ENCODE measurements at regions not wholly inside any gene's neighbourhood (a gene's known extent, or its start where the extent isn't known, plus 50 kb on each side); places are given as distances from the start of the nearest gene placed in this dataset.
A peak's percentile ranks its signal among the peaks of the same experiment; 100 is the strongest.

DNA sequence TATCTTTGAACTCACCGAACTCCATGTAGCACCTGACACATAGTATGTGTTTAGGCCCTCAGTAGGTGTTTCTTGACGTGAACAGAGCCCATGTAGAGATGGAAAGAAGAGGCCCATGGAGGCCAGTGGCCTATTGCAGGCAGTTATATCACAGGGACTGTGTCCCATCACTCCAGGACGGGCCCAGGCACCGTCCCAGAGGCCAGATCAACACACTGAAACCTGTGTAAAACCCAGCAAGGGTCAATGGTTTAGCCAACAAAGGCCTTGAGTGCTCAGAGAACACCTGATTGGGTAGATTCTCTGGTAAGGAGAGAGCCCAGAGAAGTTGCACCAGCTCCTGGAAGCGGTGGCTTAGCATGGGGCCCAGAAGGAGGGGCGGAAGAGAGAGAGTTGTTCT lies 82.8 kb downstream of the INHBB start:
- DNase-seq, result no peak

DNA sequence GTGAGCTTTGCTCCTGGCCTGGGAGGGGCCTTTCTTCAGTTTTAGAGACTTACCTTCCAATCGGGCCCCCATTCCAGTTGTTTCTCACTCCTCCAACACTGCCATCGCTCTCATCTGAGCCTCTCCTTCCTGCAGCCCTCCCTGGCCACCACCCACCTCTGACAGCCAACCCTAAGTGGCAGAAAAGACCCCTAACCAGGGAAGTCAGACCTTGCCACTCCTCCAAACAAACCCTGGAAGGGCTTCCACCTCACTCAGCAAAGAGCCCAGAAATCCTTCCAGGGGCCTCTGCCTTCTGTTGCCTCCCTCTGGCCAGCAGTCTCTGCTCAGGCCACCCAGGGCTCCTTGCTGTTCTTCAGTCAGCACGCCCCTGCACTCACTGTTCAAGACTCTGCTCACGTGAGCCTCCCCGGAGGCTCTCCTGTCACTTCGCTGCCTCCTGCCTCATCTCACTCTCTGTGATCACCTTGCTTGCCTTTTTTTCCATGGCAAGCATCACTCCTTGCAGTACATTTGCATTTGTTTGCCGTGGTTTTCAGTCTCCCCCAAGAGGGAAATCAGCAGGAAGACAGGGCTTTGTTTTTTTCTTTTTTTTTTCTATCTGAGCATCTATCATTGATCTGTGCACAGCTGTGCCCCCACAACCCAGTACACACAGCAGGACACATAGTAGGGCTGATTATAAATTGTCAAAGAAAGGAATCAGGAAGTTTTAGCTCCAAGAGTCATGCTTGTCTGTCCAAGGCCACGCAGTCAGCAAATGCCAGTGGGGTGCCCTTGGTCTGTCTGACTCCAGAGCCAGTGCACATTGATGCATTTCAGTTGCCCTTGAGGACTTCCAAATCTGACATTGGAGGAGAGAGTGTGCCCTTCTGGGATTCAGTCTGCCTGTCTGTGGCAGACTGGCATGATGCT lies 83.9 kb downstream of the INHBB start:
- DNase-seq, result no peak

DNA sequence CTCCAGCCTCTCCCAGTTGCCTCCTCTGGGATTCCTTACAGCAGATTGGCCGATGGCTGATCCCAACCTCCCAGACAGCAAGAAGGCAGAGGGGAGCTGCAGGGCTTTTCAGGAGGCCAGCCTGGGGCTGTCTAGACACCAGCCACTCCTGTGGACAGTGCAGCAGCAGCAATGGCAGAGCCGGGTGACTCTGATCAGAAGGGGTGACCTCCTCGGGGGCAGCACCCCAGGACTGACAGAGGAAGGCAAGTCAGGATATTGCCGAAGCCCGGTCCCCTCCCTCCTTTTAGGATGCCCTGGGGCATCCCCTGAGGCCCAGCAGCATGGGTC lies 84.5 kb downstream of the INHBB start:
- DNase-seq, result no peak

DNA sequence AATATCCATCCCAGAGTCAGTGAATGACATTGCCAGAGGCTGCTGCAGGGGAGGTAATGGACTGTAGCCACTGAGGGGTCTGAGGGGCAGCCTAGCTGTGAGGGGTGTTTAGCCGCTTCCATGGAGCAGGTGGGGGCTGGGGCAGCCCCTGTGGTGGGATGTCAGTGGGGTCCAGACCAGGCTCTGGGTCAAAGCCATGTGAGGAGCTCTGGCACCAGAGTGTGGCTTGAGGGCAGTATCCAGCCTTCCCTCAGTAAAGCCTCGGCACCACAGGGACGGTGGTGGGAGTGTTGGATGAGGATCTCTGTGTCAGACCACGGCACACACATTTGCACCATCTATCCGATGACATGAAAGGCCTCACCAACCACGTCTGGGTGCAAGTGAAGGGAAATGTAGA lies 85.0 kb downstream of the INHBB start:
- DNase-seq, result no peak

DNA sequence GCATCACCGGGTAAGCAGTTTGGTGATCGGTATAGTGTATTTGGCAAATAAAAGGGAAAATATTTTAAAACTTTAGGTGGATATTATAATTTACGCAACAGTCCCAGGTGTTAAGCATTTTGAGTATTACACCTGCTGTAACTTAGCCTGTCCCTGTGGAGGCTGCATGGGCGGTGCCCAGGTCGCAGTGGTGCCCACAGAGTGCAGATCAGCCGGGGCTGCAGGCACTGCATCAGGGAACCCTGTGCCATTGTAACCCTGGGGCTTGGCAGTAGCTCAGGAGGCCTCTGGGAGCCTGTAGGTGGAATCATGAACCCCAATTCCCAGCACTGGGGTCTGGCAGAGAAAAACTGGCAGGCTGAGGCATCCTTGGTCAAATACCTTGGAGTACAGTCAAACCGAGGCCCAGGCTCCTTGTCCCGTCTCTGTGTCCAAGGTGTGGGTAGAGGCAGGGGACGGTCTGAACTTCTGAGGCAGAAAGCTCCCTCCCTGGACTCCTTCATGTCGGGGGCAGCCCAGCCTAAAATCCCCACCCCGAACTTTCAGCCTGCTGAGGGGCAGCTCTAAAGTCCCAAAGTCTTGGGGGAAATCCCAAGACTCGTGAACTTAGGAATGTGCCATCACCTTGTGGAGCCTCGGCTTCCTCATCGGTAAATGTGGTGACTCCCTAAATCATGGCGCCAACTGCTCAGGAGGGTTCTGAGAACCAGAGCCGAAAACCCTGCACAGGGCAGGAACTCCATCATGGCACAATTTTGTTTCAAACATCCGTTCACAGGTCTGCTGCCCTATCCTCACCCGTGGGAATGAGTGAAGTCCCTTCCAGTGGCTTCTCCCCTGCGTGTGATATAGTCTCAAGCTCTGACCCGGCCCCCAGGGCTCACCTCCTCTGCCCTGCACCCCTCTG lies 85.7 kb downstream of the INHBB start:
- DNase-seq, result no peak

DNA sequence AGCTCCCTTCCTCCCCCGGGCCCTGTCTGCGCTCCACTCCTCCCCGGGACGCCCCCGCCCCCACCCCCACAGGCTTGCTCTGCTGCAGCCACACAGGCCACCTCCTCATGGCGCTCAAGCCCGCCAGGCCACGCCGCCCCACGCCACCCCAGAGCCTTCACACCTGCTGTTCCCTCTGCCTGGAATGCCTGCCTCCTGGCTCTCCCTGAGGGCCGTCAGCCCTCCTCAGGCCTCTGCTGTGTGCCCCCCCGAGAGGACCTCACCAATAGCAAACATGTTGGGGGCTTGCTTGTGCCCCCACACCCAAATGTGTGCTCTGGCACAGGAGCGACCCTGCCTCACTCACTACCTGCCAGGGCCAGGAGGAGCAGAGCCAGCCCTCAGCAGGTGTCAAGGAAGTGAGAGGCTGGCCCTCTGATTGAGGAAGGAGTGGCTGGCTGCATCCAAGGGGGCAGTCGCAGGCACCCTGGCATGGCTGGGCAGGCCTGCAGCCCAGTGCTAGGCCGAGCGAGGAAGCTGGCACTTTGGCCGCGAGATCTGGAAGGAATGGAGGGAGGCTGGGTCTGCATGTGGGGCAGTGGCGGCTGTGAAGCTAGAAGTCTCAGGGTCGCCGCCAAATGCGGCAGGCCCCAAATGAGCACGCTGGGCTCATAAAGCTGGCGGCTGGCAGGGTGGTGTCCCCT lies 86.5 kb downstream of the INHBB start:
- DNase-seq, result no peak

DNA sequence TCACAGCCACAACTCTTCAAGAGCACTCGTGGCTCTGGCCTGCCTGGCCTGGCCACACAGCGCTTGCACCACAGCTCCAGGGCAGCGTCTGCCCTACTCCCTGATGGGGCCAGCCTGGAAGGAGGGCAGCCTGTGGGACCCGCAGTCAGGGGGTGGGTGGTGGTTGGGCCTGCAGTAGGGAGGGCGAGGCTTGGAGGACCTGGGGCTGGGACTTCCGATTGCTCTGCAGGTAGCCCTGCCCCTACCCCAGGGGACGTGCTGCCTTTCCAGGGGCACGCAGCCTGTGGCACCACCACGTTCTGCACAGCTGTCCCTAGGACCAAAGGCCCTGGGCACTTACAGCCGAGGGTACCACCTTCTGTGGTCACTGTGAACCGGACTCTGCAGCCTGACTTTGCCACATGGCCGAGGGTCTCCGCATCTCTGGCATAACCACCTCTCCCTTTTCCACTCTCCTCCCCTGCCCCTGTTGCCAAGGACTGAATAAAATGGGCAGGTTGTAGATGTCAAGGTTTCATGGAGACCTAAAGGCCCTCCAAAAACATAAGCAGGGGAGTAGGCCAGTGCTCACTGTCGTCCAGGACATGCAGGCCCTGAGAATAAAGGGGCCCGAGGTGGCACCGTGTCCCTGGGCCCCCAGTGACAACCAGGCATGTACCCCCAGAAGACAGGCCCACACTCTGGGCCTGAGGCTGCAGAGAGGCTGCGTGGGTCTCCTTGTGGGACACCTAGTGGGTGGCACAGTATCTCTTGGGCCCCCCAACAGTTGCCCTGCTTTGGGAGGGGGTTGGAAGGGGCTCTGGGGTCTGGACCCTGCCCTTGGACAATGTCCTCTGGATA lies 87.3 kb downstream of the INHBB start:
- DNase-seq, result no peak

DNA sequence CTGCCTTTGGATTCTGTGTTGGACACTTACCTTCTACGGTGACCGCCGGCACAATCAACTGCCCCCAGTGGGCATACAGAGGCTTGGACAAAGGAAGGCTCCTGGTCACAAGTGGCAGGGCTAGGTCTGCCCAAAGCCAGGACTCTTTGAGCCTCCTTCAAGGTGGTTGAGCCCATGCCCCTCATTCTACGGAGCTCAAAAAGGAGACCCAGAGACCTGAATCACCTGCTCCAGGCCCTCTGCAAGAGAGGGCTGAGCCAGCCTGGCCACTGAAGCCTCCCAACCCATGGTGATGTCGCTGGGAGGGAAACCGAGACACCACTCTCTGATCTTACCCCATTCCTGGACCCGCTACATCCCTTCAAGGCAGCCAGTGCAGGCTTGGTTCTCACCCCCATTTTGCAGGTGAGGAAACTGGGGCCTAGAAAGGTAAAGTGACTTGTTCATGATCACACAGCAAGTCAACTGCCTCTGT lies 87.9 kb downstream of the INHBB start:
- no peak for DNase-seq

DNA sequence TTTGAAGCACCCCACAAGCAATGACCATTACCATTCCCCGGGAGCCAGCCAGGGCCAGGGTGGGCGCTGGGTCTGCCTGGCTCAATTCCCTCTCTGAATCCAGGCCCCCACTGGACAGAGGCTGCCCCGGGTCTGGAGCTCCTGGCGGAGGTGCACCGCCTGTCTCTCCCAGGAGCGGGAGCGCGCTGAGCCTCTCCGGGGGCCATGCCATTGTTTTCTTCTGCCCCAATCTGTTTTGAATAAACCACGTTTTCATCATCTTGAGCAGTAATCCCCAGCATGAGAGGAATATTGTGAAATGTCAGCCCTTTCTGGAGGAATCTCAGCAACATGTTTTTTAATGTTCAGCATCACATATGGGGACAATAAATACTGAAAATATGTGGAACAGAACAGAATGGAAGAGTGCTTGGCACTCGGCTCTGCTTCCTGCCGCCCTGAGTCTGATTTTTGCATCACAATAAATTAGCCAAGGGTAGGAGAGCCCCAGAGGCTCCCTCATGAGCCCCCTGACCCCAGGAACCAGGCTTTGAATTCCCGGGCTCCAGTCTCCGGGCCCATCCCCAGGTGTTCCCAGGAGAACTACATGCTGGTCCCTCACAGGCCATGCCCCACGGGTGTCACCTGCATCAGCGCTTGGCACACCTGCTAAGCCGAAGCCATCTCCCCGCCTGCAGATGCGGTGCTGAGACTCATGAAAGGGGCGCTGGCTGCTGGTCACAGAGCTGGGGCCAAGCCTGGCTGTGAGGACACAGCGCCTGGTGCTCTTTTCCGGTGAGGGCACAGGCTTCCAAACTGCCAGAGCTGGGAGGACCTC lies 88.8 kb downstream of the INHBB start:
- peak; percentile 59 for DNase-seq

DNA sequence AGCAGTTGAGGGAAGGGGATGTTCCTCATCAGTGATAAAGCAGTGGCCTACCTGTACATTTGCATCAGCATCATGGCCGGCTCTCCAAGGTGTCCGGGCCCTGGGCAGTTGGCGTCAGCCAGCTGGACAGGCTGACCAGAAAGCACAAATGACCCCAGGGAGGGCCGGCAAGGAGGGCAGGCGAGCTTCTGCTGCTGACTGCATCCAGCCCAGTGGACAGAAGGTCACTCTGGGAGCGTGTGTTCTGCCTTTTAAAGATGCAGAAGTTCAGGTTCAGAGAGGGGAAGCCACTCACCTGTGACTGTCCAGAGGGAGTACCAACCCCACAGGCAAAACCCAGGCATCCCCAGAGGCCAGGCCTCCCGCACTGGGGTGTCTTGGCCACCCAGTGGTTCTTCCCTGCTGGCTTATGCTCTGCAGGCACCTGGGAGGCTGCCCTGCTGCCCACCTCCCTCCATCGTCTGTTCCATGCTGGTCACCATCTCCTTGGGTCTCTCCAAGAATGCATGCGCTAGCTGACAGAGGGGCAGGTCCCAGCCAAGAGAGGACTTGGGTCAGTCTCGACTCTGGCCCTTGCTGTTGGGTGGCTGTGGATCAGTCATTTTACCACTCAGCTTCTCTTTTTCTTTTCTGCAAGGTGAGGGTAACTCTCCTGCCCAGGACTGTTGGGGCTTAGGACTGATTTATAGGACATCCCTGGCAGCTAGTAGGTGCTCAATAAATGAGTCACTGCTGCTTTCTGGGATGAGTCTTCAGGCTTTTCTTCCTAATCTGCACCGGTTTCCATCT lies 89.9 kb downstream of the INHBB start:
- no peak for DNase-seq

DNA sequence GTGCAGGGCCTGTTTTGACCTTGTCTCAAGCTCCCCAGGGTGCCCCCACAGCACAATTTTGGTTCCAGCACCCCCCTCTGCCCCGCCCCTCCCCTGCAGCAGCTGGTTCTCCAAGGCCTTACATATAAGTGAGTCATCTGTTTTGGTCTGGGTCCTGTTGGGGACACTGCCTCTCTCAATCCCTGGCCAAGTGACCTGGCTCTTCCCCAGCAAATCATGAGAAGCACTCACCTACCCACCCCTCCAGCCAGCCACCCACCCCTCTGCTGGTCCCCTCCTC lies 90.5 kb downstream of the INHBB start:
- DNase-seq, result no peak

DNA sequence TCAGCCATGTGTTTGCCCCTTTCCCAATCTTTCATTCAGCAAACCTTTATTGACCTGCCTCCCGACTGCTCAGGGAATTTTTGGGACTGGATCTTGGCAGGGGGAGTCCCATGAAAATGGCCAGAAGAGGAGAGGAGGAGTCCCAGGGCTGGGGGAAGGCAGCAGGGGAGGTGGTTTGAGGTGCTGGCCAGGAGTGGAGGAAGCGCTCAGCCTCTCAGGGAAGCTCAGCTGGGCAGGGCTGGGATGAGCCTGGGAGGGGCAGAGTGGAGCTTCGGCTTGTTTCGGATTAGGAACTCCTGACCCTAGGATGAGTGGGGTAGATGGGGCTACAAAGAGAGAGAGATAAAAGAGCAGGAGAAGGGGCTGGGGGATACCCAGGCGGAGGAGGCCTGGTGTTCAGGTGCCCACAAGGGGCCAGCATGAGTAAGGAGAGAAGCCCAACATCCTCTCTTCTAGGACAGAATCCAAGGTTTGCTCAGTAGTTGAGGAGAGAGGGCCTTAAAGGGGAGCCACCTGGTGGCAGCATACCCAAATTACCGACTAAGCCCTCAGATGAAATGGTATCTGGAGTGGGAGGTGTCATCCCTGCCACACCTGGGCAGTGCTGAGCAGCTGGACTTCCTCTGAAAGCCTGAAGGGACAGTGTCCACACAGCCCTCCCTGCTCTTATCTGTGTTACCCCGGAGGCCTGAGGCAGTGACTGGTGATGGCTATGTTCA lies 91.1 kb downstream of the INHBB start:
- peak; percentile 20 for DNase-seq

DNA sequence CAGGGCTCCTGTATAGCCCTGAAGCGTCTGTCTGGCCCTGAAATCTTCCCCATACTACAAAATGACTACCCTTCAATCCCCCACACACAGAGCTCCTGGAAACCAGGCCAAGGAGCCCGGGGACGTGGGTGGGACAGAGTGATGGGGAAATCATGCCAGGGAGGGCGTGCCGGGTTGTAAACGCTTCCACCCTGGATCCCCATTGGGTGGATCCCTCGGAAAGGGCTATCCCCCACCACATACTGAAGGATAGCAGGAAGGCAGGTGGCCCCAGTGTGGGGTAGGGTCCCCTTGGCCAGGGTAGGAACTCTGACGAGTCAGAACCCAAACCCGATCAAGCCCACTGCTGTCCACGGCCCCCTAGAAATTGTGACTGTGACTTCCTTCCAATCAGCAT lies 91.7 kb downstream of the INHBB start:
- no peak for DNase-seq

DNA sequence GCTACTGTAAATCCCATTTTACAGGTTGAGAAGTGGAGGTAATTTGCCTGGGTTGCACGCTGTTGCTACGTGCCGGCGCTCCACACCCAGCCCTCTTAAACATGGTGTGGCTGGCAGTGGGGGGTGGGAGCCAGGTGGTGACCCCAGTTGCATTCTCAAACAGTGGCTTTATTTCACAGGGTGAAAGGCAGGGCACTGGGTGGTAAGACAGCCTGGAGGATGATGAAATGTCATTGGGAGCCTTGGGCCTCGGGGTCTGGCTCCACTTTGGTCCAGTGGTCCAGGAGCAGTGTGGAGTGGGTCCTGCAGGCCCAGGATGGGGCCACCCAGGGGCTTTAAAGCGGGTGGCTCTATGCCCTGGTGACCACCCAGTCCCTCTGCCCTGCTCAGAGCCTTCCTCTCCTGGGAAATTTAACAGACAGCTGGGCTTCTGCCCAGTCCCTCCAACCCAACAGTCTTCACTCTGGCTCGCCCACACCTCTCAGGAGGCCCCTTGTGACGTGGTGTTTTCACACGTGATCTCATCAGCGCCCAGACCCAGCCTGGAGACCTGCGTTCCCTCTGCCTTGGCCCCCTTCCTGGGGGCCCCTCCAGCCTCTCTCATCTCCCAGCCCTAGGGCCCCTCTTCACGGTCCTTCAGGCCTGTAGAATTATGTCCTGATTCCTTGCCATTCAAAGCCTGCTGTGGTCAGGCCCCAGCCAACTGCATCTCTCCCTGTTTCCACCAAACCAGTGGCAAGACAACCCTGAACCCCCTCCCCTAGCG lies 92.5 kb downstream of the INHBB start:
- no peak for DNase-seq

DNA sequence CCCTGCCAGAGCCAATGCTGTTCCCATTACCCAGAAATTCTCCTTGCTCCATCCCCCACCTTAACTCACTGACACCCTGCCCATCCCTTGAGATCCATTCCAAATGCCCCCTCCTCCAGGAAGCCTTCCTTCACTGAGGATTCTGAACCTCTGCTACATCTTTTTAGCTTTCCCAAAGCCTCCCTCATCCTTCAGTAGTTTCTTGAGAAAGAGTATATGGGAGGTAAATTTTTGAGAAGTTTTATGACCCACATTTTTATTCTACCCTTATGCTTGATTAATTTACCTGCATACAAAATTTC lies 93.1 kb downstream of the INHBB start:
- DNase-seq, result no peak

DNA sequence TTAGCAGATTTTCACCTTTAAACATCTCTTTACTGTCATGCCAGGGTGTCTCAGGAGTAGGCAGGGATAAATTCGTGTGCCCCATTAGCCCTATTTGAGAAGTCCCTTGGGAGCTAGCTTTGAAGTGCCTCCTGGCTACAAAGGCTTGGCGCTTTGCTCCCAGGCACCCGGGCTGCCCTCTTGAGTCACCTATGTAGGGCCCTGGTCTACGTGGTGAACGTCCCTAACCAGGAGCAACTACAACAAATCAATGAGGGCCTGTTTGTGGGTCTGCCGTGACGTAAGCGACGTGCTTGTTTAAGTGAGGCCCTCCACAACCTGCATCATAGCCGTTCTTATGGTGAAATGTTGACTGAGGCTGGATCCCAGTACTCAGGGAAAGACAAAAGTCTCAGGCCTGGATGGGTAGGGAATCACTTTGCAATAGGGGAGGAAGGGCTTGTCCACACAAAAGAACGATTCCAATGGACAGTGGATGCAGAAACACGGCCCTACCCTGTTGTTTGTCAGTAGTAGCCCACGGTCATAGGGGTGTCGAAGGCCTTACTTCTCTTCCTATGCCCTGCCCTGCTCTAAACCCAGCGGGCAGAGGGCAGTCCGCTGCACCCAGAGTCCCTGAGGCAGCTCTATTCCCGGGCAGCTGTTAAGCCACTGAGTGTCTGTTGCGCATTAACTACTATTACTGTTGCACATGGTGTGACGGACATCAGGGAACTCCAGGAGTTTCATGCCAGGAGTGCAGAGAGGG lies 93.9 kb downstream of the INHBB start:
- DNase-seq, result no peak

DNA sequence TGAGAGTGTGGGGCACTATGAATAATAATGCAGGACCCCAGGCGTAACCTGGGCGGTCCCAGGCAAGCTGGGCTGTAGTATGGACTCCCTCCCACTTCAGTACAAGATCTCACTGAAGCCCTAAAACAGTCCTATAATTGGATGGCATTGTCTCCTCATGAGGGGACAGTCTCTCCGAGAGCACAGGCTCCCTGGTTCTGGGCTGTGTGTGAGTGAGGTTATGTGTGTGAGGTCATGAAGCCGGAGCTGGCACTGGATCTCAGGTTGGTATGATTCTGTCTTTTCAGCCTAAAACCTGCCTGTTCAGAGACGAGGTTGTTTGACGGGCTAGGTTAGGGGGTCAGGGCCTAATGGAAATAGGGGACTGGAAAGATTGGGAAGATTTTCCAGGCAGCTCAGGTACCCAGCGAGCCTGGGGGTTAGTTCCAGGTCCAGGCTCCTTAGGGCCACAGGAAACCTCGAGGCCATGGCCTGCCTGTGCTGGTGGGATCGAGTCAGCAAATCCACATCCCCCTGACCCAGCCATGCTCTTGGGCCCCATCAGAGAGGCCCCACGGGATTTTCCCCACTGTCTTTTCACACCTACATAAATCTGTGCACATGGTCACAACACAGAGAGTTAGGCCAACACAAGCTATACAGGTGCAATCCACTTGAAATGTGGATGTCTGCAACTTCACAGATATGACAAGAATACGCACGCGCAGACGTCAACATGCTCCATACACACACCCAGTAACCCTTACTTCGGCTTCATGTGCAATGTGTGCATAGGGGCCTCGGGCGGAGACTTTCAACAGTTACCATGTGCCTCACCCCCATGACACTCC lies 94.8 kb downstream of the INHBB start:
- DNase-seq, result no peak

DNA sequence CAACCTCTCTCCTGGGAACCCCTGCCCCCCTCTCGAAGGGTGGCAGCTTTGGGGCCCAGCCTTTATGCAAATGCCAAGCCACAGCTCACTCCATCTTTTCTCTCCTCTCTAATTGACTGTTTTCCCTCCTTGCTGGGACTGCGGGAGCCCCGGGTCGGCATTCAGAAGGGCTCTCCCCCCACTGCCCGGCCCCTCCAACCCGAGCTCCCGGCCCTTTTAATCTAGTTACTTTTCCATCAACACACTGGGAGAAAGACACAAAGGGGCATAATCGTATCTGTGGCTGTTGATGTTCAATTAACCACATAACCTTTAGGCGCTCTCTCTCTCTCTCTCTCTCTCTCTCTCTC lies 95.4 kb downstream of the INHBB start:
- DNase-seq, result no peak
